GOT3 (cell line): ENCODE measurements at regions not wholly inside any gene's neighbourhood (a gene's known extent, or its start where the extent isn't known, plus 50 kb on each side); places are given as distances from the start of the nearest gene placed in this dataset.

ENCODE experiments used
- DNase-seq: peaks from one replicate; lab custom pipeline; 2025; ENCODE audit warnings: mixed read lengths; lab: John Stamatoyannopoulos, UW

DNA sequence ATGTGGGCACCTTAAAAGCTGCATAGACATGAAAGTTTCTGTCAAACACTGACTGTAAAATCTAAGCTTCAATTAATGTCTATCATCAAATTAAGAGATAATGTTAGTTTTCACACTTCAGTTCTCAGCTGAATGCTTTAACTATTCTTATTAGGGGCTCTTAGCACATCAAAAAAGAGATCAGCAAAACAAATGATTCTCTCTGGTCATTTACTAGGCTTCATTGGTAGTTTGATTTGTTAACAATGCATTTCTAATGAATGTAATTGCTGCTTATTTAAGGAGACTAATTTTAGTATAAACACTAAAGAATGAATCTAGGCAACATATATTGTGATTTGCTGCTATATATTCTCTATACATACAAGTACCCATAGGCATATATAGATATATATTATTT lies 1182.0 kb downstream of the MAT2B start:
- no peak for DNase-seq

DNA sequence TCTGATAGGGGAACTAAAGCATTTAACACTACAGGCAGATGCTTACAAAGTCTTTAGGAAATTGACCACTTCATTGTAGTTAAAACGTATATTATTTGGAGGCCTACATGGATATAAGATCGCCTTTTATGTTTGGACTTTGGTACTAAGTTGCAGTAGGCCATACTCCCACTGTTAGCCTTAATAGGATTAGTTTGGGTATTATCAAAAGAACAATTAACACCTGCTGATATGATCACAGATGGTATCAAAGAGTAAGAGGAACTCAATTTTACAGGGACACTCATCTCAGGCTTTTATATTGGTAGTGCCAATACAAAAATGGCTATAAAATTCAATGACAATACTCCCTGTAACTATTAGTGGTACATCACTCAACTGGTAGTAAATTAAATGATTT lies 1183.0 kb downstream of the MAT2B start:
- DNase-seq, result no peak

DNA sequence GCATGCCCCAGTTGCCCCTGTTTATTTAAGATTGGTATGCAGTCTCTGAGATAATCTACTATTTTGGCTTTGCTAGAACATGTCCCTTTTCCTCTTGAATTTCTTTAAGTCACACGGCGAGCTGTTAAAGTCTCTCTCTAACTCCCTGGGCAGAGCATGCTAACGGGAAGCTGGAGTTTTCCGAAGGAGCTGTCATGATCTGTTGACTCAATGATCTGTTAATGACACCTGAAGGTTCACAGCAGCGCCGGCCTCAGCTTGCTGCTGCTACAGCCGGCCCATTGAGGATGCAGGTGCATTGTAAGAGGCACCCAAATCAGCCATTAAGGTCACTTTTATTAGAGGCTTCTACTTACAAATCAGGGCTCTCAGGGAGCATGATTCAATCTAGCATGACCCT lies 1203.4 kb downstream of the MAT2B start:
- DNase-seq, result no peak

DNA sequence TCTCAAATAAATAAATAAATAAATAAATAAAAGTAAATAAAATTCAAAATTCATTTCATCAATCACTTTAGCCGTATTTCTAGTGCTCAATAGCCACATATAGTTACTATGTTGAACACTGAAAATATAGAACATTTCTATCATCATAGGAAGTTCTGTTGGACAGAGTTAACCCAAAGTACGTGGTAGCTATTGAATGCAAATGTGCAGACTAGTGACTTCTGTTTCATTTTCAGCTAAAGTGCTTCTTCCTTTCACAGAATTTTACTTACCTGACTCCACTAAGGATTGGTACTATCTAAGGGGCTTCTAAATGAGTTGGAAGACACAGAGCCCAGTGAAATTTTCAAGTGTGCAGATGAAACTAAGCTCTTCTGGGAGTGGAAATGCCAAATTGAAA lies 1208.3 kb downstream of the MAT2B start:
- DNase-seq, result no peak

DNA sequence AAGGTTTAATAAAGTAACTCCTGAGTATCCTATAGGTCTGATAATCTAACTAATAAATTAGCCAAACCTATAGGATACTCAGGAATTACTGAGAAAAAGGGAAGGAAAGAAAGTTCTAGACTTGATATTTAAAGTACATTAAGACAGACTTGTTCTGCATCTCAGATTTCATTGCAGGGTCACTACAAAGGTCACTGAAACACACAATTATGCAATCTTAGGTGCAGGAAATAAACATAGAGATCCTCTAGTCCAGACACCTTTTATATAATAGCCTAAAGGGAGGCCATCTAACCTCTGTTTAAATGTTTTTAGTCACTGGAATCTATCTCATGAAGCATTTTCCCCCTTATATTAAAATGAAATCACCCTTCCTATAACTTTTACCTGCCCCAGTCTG lies 1215.7 kb downstream of the MAT2B start:
- no peak for DNase-seq

DNA sequence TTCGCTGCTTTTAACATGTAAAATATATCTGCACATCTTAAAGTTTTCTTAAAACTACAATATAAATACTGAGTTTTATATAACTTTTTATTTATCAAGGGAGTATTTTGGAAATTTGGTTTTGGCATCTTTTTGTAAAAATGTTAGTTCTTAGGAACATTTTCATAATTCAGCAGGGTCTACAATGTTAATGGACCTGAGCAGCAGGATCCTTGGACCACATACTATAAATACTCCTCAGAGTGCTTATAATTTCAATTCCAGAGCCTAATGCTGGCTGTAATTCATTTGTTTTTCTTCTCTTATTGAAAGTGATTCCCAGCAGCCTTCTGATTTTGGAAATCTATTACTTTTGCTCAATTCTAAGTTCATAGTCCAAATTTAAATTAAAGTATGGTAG lies 1216.2 kb downstream of the MAT2B start:
- no peak for DNase-seq

DNA sequence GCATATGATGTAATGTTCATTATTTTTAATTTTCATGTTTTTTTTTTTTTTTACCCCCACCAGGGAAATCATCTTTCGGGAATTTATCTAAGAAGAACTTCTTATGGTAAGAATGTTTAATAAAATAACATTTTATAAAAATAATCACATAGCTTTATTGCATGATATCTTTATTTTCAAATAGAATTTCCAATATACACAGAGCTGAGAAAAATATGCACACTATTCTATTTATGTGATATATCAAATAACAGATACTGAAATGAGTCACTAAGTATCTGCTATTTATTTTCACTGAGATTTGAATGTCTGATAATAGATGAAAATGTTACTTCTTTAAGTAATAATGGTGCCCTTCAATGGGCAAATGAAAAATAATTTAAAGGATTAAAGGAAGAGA lies 1217.3 kb downstream of the MAT2B start:
- DNase-seq, result no peak

DNA sequence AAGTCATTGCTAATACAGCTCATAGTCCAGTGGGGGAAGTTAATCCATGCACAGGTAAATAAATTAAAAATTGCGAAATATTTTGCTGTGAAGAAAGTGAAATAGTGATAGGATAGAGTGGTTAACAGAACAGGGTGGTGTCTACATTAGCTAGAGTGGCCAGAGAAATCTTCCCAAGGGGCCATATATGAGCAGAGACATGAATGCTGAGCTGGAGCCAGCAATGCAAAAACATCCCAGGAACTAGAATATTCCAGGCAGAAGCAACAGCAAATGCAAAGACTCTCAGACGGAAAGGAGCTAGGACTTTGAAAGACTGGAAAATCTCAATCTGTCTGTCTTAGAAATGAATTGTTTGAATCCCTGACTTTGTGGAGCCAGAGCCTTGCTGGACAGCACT lies 1221.6 kb downstream of the MAT2B start:
- no peak for DNase-seq

DNA sequence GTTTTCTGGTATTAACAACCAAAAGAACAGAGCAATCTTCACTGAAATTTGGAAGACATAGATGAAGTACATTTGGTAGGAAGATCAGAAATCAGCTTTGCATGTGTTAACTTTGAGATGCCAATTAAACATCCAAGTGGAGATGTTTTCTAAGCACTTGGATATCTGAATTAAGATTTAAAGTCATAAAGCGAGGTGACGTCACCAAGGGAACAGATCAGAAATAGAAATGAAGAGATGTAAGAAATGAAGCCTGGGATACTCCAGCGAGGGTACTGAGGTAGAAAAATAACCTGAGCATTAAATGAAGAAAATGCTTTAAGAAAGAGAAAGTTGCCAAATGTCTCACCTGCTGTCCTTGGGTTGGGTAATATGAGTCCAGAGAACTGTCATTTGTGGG lies 1223.3 kb downstream of the MAT2B start:
- DNase-seq, result no peak

DNA sequence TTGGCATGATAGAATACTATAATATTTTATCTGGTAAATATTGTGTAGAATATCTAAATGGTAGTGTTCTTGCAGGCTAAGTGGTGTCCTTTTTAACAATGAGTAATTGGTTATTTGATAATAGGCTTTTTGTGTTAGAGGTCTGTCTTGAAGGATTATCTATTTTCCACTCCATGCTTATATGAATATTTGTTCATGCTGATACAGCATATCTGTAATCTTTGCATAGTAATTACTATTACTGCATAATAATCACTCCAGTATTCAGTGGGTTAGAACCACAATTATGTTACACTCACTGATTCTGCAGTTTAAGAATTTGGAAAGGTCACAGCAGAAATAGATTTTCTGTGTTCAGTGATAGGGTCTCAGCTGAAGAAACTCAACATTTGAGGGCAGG lies 1229.9 kb downstream of the MAT2B start:
- no peak for DNase-seq

DNA sequence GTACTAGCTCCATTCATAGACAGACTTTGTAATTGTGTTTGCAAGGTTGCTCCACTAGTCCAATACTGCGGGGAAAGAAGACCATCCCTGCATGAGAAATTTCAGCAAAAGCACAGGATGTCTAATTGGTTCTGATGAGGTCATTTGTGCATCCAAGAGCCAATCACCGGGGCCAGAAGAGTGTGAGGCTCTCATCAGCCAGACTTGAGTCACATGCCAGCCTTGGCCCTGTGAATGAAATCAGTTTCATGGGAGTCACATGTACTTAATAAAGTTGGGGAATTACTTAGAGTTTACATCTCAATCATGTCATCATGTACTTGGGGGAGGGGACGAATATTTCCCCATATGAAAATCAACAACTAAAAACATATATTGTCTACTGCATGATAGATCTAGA lies 1236.0 kb downstream of the MAT2B start:
- DNase-seq, result no peak

DNA sequence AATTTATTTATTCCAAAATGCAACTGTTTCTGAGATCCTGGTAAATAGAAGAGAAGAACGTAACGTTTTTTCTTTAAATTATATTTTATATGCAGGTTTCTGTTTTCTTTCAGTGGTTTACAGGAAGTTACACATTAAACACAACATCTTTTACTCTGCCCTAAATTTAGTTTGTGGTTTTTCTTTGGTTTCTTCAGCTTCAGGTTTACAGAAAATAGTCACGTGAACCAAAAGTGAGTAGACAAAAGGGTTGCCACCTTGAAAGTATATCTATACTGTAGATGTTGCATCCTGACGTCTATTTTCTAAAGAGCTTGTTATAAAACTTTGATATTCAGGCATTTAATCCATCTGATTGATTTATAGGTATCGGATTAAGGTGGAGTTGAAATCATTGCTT lies 1236.6 kb downstream of the MAT2B start:
- DNase-seq, result no peak

DNA sequence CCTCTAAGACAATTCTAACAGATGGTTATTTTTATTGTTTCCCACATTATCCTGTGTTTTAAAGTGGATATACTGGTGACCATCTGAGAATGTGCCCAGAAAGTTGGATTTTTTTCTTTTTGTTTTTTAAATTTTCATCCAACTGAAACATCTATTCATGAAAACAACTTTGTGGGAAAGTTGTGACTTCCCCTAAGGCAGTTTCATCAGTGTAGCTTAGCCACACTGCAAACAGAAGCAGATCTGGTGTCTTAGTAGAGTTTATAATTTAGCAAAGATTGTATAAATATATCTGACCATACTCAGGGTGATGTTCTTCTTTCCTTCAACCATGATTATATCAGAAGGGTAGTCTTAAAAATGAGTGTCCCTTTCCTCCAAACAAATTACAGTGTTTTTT lies 1241.3 kb downstream of the MAT2B start:
- no peak for DNase-seq

DNA sequence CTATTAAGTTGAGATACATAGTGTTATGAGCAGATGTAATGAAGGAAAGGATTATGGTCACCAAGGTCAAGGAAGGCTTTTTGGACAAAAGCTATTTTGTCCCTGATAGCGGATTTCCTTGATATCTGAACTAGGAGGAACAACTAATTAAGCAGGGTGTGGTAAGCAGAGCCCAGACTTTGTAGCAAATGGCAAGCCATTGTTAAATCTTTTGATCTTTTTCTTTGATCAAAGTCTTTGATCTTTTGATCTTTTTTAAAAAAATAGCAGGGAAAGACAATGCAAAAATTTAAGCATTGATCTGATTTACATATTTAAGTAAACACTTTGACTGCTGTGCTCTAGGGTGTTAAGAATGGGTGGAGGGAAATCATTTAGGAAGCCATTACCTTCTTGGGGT lies 1242.0 kb downstream of the MAT2B start:
- DNase-seq, result no peak

DNA sequence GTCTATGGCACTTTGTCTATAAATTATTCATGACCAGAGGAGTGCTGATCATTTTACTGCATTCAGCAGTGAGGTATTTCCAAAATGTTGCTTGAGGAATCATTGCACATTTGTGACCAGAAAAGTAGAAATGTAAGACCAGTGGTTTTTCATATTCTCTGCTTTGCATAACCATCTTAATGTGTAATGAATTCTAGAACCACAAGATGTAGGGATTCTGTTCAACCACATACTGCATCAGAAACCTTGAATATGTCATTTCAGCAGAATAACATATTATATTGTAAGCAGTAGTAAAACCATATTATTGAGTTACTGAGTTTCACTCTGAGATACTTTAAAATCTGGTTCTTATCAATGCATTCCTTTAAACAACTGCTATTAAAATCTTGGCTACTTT lies 1243.4 kb downstream of the MAT2B start:
- DNase-seq, result no peak

DNA sequence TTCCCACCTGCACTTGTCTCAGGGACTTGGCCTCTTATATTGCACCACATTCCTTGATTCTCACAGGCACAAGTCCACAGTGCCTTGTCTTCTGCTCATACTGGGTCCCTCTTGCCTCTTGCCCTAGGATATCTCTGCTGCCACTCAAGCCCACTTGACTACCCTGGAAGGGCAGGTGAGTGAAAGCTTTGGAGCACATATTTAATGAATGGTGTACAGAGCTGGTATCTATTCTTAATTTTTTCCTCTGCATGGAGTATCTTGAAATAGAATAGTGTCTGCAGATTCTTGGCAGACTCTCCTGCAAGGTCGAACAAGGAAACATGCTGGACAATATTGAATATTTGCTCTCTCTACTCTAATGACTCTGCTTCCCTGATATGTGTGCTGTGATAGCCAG lies 1248.0 kb downstream of the MAT2B start:
- no peak for DNase-seq

DNA sequence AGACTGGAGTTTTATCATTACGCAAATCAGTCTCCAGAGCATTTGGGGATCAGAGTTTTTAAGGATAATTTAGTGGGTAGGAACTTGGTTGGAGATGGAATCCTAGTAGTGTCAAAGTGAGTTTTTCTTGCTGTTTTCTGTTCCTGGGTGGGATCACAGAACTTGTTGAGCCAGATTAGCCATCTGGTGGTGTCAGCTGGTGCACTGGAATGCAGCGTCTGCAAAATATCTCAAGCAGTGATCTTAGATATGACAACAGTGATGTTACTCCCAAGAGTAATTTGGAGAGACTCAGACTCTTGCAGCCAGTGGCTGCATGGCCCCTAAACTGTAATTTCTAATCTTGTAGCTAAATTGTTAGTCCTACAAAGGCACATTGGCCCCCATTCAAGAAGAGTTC lies 1257.8 kb downstream of the MAT2B start:
- DNase-seq, result no peak

DNA sequence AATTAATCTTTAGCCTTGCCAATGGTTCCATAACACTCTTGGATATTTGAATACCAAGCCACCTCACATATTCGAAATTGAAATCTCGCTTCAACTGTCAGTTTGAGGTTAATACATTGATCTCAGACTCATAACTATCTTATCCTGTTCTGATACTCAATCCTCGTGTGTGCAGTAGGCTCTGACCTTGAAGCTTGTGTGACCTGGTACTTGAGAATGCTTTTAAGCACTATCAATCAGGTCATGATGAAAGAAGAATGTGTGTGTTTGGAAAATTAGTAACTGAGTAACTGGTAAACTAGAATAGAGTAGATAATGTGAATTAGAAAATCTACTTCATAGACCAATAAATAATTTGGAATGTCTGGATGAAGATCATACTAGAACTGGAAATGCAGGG lies 1266.7 kb downstream of the MAT2B start:
- DNase-seq, result no peak

DNA sequence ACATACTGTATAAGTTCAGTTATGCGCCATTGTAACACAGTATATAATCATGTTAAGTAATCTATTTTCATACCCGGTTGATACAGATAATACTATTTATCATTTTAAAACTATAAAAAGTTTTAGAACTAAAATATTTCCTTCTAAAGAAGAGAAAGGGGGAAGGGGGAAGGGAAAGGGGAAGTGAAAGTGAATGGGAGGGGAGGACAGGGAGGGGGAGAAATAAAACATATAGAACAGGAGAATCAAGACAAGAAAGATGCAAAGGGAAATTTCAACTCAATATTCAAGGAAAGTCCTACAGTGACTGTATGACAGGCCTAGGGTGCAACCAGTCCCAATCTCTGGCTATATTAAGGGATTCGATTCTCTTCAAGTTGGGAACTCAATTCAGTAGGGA lies 1278.8 kb downstream of the MAT2B start:
- no peak for DNase-seq

DNA sequence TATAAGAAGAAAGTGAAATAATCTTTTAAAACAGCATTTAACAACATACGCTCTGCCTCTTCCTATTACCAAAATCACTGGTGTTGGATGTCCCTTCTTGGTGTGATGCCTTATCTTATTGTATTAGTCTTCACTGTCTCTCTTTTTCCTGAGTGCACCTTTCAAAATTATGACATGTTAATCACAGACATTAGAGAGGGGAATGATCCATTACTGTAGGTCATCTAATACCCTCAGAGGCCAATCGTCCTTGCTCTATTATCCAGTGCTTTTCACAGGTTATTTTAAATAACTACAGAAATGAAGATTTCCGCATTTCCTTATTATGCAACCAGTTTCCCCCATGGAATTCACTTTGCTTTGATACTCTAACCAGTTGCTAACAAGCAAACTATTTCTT lies 1292.7 kb downstream of the MAT2B start:
- no peak for DNase-seq

DNA sequence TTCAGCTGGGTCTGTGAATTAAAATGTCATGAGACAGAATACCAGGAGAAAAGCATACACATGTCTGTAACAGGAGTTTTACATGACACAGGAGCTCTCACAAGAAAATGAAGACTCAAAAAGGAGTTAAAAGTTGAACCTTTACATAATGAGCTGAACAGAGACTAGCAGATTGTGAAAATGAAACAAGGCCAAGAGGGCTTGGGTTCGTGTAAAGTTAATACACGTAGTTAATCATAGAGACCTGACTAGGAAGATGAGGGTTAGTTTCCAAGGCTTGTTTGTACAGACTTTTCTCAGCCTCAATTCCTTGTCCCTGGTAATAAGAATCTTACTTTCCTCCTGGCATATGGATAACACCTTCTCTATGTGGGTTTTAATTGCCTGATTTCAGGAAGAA lies 1294.0 kb downstream of the MAT2B start:
- no peak for DNase-seq

DNA sequence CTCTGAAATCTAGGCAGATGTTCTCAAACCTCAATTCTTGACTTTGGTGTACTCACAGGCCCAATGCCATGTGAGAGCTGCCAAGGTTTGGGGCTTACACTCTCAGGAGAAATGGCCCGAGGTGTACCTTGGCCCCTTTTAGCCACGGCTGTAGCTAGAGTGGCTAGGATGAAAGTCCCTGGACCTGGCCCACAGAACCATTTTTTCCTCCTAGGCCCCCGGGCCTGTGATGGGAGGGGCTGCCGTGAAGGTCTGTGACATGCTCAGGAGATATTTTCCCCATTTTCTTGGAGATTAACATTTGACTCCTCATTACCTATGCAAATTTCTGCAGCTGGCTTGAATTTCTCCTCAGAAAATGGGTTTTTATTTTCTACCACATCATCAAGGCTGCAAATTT lies 1296.5 kb downstream of the MAT2B start:
- DNase-seq, result no peak

DNA sequence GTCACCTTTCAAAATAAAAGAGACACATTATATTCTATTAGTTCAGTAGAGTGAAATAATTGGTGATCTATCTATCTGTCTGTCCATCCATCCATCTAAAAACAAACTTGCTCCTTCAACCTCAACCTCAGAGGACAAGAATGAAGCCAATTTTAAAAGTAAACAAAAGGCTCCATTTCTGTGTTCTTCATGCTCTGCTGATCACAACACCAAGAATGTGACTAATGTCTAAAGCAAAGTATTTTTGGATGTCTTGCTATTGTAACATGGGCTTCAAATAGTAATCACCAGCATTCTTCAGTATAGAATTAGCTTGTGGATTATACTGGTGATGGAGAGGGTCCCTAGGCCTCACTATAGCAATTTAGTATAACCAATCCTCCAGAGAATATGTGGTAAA lies 1304.4 kb downstream of the MAT2B start:
- no peak for DNase-seq

DNA sequence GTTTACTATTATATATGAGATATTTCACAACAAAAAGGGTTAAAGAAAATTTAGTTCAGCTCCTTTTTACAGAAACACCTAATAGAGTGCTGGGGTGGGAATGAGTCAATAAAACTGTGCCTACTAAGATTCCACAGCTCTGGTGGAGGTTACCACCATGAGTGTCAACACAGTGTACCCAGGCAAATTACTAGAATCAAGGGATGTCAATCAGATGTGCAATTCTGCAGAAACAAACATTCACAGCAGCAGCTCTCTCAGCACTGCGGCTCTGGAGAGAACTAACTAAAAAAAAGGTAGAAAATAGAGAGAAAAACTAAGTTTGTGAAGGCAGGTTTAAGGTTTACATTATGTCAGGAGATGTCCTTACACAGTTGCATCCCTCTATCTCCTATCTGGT lies 1313.0 kb downstream of the MAT2B start:
- DNase-seq, result no peak

DNA sequence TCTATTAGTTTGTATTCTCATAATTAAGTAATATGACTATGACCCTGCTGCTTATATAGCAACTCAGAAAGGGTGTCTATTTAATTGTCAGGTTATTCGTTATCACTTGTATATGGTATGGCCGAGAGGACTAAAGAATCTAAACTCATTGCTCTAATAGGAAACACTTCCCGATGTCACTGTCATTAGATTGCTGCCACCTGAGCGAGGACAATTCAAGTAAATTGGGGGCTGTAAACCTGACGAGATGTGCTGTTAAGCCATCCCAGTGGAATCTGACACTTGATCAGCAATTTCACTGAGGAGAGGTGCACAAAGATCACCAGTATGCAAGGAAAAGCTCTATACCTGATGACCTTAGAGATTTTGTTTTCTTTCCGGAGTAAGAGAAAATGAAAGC lies 1319.3 kb downstream of the MAT2B start:
- no peak for DNase-seq
